ENCODE measurements at regions not wholly inside any gene's neighbourhood (a gene's known extent, or its start where the extent isn't known, plus 50 kb on each side); places are given as distances from the start of the nearest gene placed in this dataset.
A peak's percentile ranks its signal among the peaks of the same experiment; 100 is the strongest.
"Not testable (repeated sequence)": the region's sequence is repeated elsewhere in the genome, so short reads cannot be mapped to it uniquely, and the experiment has no call there.

- no peak for TF ChIP-seq CTCF (IDR thresholded peaks at IDR 0.05; ENCODE audit: insufficient read depth, low read depth, low read length)
- ChIA-PET CTCF (interaction anchor here (1.0 kb wide), 1 partner anchor 82 kb away, joined by 3 read pairs; no protein-coding TSS in a partner anchor), POLR2A (no interaction called here)
- Histone ChIP-seq H3K36me3 (ENCODE audit: control insufficient read depth, insufficient read depth, low read length) (no peaks in the 10 kb centered on the region), H3K4me3 (ENCODE audit: low read depth, low read length) (no peak overlapping the region), H3K27me3 (ENCODE audit: control insufficient read depth, insufficient read depth, low read length) (no peaks in the 10 kb centered on the region)
- DNase-seq (ENCODE audit: low read depth): no peak
Measured at GRCh38 chr12:7581625-7582024, 78.0 kb upstream of the CD163 start.

GRCh38 chr12:7581046-7581445 is 77.5 kb upstream of the CD163 start:
- ChIA-PET POLR2A (no interaction called here), CTCF (no interaction called here)
- no peak for TF ChIP-seq CTCF (IDR thresholded peaks at IDR 0.05; ENCODE audit: insufficient read depth, low read depth, low read length)
- H3K27me3 ChIP-seq (ENCODE audit: control insufficient read depth, insufficient read depth, low read length): no peaks in the 10 kb centered on the region
- DNase-seq (ENCODE audit: low read depth): no peak
- H3K36me3 ChIP-seq (ENCODE audit: control insufficient read depth, insufficient read depth, low read length): no peaks in the 10 kb centered on the region
- H3K4me3 ChIP-seq (ENCODE audit: low read depth, low read length): no peak overlapping the region

- CTCF ChIA-PET: no interaction called here
- no peak for DNase-seq (ENCODE audit: low read depth)
- no peak for TF ChIP-seq CTCF (IDR thresholded peaks at IDR 0.05; ENCODE audit: insufficient read depth, low read depth, low read length)
- Histone ChIP-seq H3K36me3 (ENCODE audit: control insufficient read depth, insufficient read depth, low read length) (no peaks in the 10 kb centered on the region), H3K4me3 (ENCODE audit: low read depth, low read length) (no peak overlapping the region), H3K27me3 (ENCODE audit: control insufficient read depth, insufficient read depth, low read length) (no peaks in the 10 kb centered on the region)
- POLR2A ChIA-PET: no interaction called here
Measured at GRCh38 chr12:7571257-7571656, 67.7 kb upstream of the CD163 start.

- Histone ChIP-seq H3K36me3 (ENCODE audit: control insufficient read depth, insufficient read depth, low read length) (no peaks in the 10 kb centered on the region), H3K4me3 (ENCODE audit: low read depth, low read length) (no peak overlapping the region), H3K27me3 (ENCODE audit: control insufficient read depth, insufficient read depth, low read length) (no peaks in the 10 kb centered on the region)
- no peak for DNase-seq (ENCODE audit: low read depth)
- no peak for TF ChIP-seq CTCF (IDR thresholded peaks at IDR 0.05; ENCODE audit: insufficient read depth, low read depth, low read length)
- ChIA-PET POLR2A (no interaction called here), CTCF (no interaction called here)
Measured at GRCh38 chr12:7557227-7557626, 53.6 kb upstream of the CD163 start.

- DNase-seq (ENCODE audit: low read depth): peak; percentile 46
- CTCF ChIA-PET: no interaction called here
- H3K4me3 ChIP-seq (ENCODE audit: low read depth, low read length): no peak overlapping the region
- no peak for TF ChIP-seq CTCF (IDR thresholded peaks at IDR 0.05; ENCODE audit: insufficient read depth, low read depth, low read length)
- POLR2A ChIA-PET: no interaction called here
- no peaks in the 10 kb centered on the region for H3K36me3 ChIP-seq (ENCODE audit: control insufficient read depth, insufficient read depth, low read length)
- no peaks in the 10 kb centered on the region for H3K27me3 ChIP-seq (ENCODE audit: control insufficient read depth, insufficient read depth, low read length)
Measured at GRCh38 chr12:7555752-7556151, 52.2 kb upstream of the CD163 start.

GRCh38 chr12:7554831-7555230 is 51.3 kb upstream of the CD163 start:
- H3K27me3 ChIP-seq (ENCODE audit: control insufficient read depth, insufficient read depth, low read length); CTCF ChIA-PET; DNase-seq (ENCODE audit: low read depth); POLR2A ChIA-PET; H3K4me3 ChIP-seq (ENCODE audit: low read depth, low read length); H3K36me3 ChIP-seq (ENCODE audit: control insufficient read depth, insufficient read depth, low read length): not testable (repeated sequence)

Data from BJ (cell line).